Coronary artery (tissue), 2 donors: ENCODE measurements at regions not wholly inside any gene's neighbourhood (a gene's known extent, or its start where the extent isn't known, plus 50 kb on each side); places are given as distances from the start of the nearest gene placed in this dataset.

ENCODE experiments used
- DNase-seq: peaks from one replicate; pipeline ENCODE4 v3.0.0-alpha.2; 2017; ENCODE audit warnings: low spot score
- H3K27ac ChIP-seq, 2 donors: fragments of 200-600 bp; sonication (generic); one replicate each; pipeline ENCODE4 v1.5.1; 2016 to 2019
- H3K4me3 ChIP-seq: fragments of 200-600 bp; sonication (generic); 2 replicates; pipeline ENCODE4 v1.5.1; 2016; ENCODE audit warnings: mild to moderate bottlenecking, moderate library complexity
- TF ChIP-seq, protein P1 (sequence below): fragments of 200-600 bp; sonication (generic); IDR thresholded peaks from one replicate; pipeline ENCODE4 v1.5.1; 2019; ENCODE audit warnings: antibody characterized with exemption

DNA sequence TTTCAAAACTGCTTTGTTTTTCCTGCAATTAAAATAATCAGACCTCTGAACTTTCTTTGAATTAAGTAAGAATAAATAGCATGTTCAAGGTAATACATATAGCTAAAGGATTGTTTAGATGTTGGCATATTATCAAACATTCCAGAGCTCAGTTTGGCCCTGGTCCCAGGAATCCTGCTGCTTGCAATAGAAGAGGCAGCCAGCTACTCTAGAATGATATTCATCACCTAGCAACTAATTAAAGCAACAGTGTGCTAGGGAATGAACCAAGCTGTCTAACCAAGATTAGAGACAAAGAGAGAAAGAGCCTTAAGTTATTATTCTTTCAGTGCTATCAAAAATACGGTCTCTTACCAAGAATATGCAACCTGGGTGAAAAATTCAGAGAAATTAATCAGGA is 460.9 kb downstream of the GABRG1 start:
- DNase-seq: no peak
- TF ChIP-seq, protein P1, sequence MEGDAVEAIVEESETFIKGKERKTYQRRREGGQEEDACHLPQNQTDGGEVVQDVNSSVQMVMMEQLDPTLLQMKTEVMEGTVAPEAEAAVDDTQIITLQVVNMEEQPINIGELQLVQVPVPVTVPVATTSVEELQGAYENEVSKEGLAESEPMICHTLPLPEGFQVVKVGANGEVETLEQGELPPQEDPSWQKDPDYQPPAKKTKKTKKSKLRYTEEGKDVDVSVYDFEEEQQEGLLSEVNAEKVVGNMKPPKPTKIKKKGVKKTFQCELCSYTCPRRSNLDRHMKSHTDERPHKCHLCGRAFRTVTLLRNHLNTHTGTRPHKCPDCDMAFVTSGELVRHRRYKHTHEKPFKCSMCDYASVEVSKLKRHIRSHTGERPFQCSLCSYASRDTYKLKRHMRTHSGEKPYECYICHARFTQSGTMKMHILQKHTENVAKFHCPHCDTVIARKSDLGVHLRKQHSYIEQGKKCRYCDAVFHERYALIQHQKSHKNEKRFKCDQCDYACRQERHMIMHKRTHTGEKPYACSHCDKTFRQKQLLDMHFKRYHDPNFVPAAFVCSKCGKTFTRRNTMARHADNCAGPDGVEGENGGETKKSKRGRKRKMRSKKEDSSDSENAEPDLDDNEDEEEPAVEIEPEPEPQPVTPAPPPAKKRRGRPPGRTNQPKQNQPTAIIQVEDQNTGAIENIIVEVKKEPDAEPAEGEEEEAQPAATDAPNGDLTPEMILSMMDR: no peak
- H3K27ac ChIP-seq: no peak overlapping the region

GRCh38 chr4:45661893-45662292 is 462.0 kb downstream of the GABRG1 start:
- TF ChIP-seq, protein P1: no peak
- Histone ChIP-seq H3K4me3 (no peak overlapping the region), H3K27ac (no peak overlapping the region)
- DNase-seq: no peak

More for the DNA sequence above, 460.9 kb downstream of the GABRG1 start:
- no peak overlapping the region for H3K4me3 ChIP-seq

DNA sequence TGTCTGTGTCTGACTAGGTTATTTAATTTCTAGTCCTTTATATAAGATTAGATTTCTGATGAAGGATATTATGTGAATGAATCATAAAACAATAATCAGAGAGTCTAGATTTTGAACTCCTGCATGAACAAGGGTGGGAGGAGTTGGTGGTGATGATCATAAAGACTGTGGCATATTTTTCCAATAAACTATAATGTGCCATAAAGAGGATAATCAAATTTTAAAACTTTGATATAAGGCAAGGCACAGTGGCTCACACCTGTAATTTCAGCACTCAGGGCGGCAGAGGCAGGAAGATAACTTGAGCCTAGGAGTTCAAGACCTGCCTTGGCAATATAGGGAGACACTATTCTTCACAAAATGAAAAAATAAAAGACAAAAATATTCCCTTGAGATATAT is 473.3 kb downstream of the GABRG1 start:
- TF ChIP-seq, protein P1: no peak

DNA sequence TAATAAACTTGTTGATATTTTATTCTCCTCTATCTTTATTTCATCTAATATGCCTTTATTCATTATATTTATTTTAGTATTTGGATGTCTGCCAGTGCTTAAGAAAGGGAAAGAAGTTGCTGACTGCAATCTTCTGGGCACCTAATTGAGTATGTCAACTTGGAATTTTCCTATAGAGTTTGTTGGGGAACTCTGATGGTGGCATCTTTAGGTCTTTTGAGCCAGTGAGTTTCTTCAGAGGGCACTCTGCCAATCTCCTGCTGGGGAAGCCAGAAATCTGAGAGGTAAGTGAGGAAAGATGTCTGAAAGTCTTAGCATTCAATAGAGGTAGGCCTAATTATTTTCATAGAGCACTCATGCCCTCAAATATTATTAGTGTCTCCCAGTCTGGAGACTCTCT is 475.0 kb downstream of the GABRG1 start:
- no peak for DNase-seq
- H3K27ac ChIP-seq: no peak overlapping the region

More for the DNA sequence above, 473.3 kb downstream of the GABRG1 start:
- no peak overlapping the region for H3K27ac ChIP-seq
- no peak overlapping the region for H3K4me3 ChIP-seq
- no peak for DNase-seq

DNA sequence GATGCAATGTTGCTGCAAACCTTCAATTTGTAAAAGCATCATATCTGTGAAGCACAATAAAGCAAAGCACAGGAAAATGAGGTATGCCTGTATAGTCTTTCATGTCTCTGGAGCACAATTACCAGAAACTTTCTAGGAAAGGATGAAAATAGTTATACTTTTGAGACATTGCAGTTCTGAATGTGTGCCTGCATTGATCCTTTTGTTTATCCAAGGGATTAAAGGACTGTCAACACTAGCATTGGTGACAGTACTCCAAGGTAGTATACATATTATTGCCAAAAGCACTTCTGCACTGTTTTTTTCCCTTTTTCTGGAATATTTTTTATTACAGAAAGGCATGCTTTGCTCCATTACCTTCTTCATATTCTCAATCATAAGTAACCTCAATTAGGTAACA is 476.0 kb downstream of the GABRG1 start:
- no peak overlapping the region for H3K27ac ChIP-seq
- TF ChIP-seq, protein P1: no peak
- no peak for DNase-seq
- H3K4me3 ChIP-seq: no peak overlapping the region

More for the DNA sequence above, 475.0 kb downstream of the GABRG1 start:
- H3K4me3 ChIP-seq: no peak overlapping the region
- TF ChIP-seq, protein P1: no peak

- DNase-seq: no peak
Observed at GRCh38 chr4:45646885-45647590, 476.8 kb downstream of the GABRG1 start.

More at GRCh38 chr4:45646885-45647590, 476.8 kb downstream of the GABRG1 start:
- H3K27ac ChIP-seq: no peak overlapping the region
- TF ChIP-seq, protein P1: no peak
- no peak overlapping the region for H3K4me3 ChIP-seq
